A549 (cell line): ENCODE measurements at regions not wholly inside any gene's neighbourhood (a gene's known extent, or its start where the extent isn't known, plus 50 kb on each side); places are given as distances from the start of the nearest gene placed in this dataset.

Source experiments
- CHD4 ChIP-seq: fragments of 200-600 bp; sonication (generic); IDR thresholded peaks from 2 replicates; pipeline ENCODE4 v1.6.1; 2016; ENCODE audit warnings: antibody characterized with exemption, mild to moderate bottlenecking, borderline replicate concordance
- EHMT2 ChIP-seq: fragments of 200-600 bp; sonication (generic); IDR thresholded peaks from 2 replicates; pipeline ENCODE4 v1.6.1; 2016; ENCODE audit warnings: antibody characterized with exemption, low read depth, mild to moderate bottlenecking, moderate library complexity
- EP300 ChIP-seq, 2 experiments: fragments of >200 bp; sonication (Bioruptor Twin); formaldehyde crosslinking; IDR thresholded peaks; 2 replicates in 1 of 2; 3 replicates in 1 of 2; pipeline ENCODE4 v1.6.1; 2016 to 2017
- MAFK ChIP-seq: fragments of 450-650 bp; IDR thresholded peaks from 2 replicates; pipeline ENCODE4 v1.6.1; 2014; ENCODE audit not compliant: partially characterized antibody
- MAX ChIP-seq: IDR thresholded peaks from 2 replicates; pipeline ENCODE4 v1.6.1; 2012
- POLR2A ChIP-seq: IDR thresholded peaks from 2 replicates; pipeline ENCODE4 v1.6.1; 2012; ENCODE audit warnings: mild to moderate bottlenecking, low read length
- RAD21 ChIP-seq, 2 experiments: fragments of >200 bp in 1 of 2; sonication (Bioruptor Twin) in 1 of 2; formaldehyde crosslinking in 1 of 2; IDR thresholded peaks in 1 of 2; conservative IDR thresholded peaks in 1 of 2; 2 replicates in 1 of 2; 3 replicates in 1 of 2; pipeline ENCODE4 v1.6.1; 2012 to 2018; ENCODE audit warnings: inconsistent platforms in 1 of 2
- SMC3 ChIP-seq: fragments of >200 bp; sonication (Bioruptor Twin); formaldehyde crosslinking; IDR thresholded peaks from 3 replicates; pipeline ENCODE4 v1.6.1; 2018; ENCODE audit warnings: inconsistent platforms
- TF ChIP-seq, protein P1 (sequence below): fragments of >200 bp; sonication (Bioruptor Twin); formaldehyde crosslinking; IDR thresholded peaks from 3 replicates; pipeline ENCODE4 v1.5.1; 2016
- TF ChIP-seq, protein P2 (sequence below): fragments of 450-650 bp; IDR thresholded peaks from 2 replicates; pipeline ENCODE4 v1.6.1; 2014; ENCODE audit warnings: antibody characterized with exemption
- TF ChIP-seq, protein P3 (sequence below): fragments of >200 bp; sonication (Bioruptor Twin); formaldehyde crosslinking; IDR thresholded peaks from 3 replicates; pipeline ENCODE4 v1.6.1; 2016
- TF ChIP-seq, protein P4 (sequence below): fragments of 200-600 bp; sonication (generic); IDR thresholded peaks from 2 replicates; pipeline ENCODE4 v1.6.1; 2016; ENCODE audit warnings: antibody characterized with exemption, mild to moderate bottlenecking, moderate library complexity

DNA sequence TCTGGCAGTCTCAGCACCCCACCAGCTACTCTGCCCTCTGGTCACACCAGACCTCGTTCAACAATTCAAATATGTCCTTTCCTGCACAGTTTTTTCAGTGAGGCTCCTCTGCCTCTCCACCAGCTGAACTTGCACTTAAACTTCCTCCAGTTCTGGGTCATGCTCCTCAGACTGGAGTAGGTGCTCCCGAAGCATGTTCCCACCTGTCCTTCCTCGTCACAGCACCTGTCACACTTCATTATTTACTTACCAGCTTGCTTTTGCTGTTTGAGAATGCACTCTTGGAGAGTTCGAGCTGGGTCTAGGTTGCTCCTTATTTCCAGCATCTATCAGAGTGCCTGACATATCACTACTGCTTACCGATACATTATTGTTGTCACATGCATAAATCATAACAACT lies 144.8 kb upstream of the TTC29 start:
- TF ChIP-seq CHD4 = no peak
- no peak for TF ChIP-seq POLR2A
- TF ChIP-seq, protein P1, sequence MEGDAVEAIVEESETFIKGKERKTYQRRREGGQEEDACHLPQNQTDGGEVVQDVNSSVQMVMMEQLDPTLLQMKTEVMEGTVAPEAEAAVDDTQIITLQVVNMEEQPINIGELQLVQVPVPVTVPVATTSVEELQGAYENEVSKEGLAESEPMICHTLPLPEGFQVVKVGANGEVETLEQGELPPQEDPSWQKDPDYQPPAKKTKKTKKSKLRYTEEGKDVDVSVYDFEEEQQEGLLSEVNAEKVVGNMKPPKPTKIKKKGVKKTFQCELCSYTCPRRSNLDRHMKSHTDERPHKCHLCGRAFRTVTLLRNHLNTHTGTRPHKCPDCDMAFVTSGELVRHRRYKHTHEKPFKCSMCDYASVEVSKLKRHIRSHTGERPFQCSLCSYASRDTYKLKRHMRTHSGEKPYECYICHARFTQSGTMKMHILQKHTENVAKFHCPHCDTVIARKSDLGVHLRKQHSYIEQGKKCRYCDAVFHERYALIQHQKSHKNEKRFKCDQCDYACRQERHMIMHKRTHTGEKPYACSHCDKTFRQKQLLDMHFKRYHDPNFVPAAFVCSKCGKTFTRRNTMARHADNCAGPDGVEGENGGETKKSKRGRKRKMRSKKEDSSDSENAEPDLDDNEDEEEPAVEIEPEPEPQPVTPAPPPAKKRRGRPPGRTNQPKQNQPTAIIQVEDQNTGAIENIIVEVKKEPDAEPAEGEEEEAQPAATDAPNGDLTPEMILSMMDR = no peak
- TF ChIP-seq, protein P2, sequence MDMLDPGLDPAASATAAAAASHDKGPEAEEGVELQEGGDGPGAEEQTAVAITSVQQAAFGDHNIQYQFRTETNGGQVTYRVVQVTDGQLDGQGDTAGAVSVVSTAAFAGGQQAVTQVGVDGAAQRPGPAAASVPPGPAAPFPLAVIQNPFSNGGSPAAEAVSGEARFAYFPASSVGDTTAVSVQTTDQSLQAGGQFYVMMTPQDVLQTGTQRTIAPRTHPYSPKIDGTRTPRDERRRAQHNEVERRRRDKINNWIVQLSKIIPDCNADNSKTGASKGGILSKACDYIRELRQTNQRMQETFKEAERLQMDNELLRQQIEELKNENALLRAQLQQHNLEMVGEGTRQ = no peak
- TF ChIP-seq, protein P3, sequence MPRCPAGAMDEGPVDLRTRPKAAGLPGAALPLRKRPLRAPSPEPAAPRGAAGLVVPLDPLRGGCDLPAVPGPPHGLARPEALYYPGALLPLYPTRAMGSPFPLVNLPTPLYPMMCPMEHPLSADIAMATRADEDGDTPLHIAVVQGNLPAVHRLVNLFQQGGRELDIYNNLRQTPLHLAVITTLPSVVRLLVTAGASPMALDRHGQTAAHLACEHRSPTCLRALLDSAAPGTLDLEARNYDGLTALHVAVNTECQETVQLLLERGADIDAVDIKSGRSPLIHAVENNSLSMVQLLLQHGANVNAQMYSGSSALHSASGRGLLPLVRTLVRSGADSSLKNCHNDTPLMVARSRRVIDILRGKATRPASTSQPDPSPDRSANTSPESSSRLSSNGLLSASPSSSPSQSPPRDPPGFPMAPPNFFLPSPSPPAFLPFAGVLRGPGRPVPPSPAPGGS = no peak
- TF ChIP-seq, protein P4, sequence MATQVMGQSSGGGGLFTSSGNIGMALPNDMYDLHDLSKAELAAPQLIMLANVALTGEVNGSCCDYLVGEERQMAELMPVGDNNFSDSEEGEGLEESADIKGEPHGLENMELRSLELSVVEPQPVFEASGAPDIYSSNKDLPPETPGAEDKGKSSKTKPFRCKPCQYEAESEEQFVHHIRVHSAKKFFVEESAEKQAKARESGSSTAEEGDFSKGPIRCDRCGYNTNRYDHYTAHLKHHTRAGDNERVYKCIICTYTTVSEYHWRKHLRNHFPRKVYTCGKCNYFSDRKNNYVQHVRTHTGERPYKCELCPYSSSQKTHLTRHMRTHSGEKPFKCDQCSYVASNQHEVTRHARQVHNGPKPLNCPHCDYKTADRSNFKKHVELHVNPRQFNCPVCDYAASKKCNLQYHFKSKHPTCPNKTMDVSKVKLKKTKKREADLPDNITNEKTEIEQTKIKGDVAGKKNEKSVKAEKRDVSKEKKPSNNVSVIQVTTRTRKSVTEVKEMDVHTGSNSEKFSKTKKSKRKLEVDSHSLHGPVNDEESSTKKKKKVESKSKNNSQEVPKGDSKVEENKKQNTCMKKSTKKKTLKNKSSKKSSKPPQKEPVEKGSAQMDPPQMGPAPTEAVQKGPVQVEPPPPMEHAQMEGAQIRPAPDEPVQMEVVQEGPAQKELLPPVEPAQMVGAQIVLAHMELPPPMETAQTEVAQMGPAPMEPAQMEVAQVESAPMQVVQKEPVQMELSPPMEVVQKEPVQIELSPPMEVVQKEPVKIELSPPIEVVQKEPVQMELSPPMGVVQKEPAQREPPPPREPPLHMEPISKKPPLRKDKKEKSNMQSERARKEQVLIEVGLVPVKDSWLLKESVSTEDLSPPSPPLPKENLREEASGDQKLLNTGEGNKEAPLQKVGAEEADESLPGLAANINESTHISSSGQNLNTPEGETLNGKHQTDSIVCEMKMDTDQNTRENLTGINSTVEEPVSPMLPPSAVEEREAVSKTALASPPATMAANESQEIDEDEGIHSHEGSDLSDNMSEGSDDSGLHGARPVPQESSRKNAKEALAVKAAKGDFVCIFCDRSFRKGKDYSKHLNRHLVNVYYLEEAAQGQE = no peak
- no peak for TF ChIP-seq MAFK
- no peak for TF ChIP-seq EP300 (IDR thresholded peaks at IDR 0.05)
- no peak for TF ChIP-seq MAX
- no peak for TF ChIP-seq SMC3
- TF ChIP-seq EHMT2 = no peak
- no peak for TF ChIP-seq RAD21 (conservative IDR thresholded peaks at IDR 0.05 in 1 of 2, IDR thresholded peaks at IDR 0.05 in 1 of 2)
